K562 (cell line): ENCODE measurements at regions not wholly inside any gene's neighbourhood (a gene's known extent, or its start where the extent isn't known, plus 50 kb on each side); places are given as distances from the start of the nearest gene placed in this dataset.

Experiments
- ATAC-seq: fragments of 200-7000 bp; cut with Tn5 transposase; 3 replicates; pipeline ENCODE4 v1.9.1; 2020; ENCODE audit warnings: moderate library complexity
- BruUV-seq: library from RNA; stranded (reverse); fragments of 400-500 nt; replicated peaks from 2 replicates; lab custom pipeline; 2021; lab: Mats Ljungman, UMichigan
- CTCF ChIA-PET: fragments of 300-600 bp; formaldehyde crosslinking; extraction: SDS; loops from one replicate; lab custom pipeline; 2021; ENCODE audit warnings: low intra/inter-chr PET ratio; lab: Yijun Ruan, JAX
- POLR2A ChIA-PET: fragments of 300-600, 350-650 bp; sonication (Branson Sonifier 250); formaldehyde crosslinking; extraction: SDS; loops from one replicate; lab custom pipeline; 2021; ENCODE audit warnings: antibody characterized with exemption, inconsistent platforms; lab: Yijun Ruan, JAX
- DNase-seq, 4 experiments: peaks; one replicate each; pipeline versions ENCODE4 v3.0.0 to v3.0.0-alpha.2; 2011 to 2018; ENCODE audit warnings: low spot score in 3 of 4, mixed read lengths in 3 of 4; ENCODE audit errors: extremely low read depth in 1 of 4
- FAIRE-seq: peaks from 2 replicates; lab custom pipeline; 2011; peaks lifted over from hg19 to GRCh38; lab: Jason Lieb, UNC
- H2AFZ ChIP-seq: 2 replicates; pipeline ENCODE4 v1.6.0; 2011; ENCODE audit warnings: low read depth, low read length, control low read depth, inconsistent platforms
- H3K27ac ChIP-seq: fragments of 200-600 bp; 3 replicates; pipeline ENCODE4 v1.8.0; 2011; ENCODE audit warnings: low read depth, mild to moderate bottlenecking, control low read depth, inconsistent platforms, low read length, moderate library complexity, mixed read lengths; ENCODE audit errors: extremely low read depth
- H3K27me3 ChIP-seq, 2 experiments: fragments of 300-600 bp in 1 of 2; 2 replicates in 1 of 2; 3 replicates in 1 of 2; pipeline versions ENCODE4 v1.6.0 to v1.8.0; 2011; ENCODE audit warnings: inconsistent platforms in 2 of 2, low read length in 2 of 2, mild to moderate bottlenecking in 1 of 2, mixed read lengths in 1 of 2, moderate library complexity in 1 of 2; ENCODE audit not compliant: control insufficient read depth in 2 of 2, insufficient read depth in 2 of 2
- H3K36me3 ChIP-seq: fragments of 300-600 bp; 3 replicates; pipeline ENCODE4 v1.8.0; 2011; ENCODE audit warnings: mild to moderate bottlenecking, low read length, inconsistent platforms; ENCODE audit not compliant: control insufficient read depth, insufficient read depth
- H3K4me1 ChIP-seq, 2 experiments: fragments of 200-600 bp in 1 of 2; replicated peaks in 1 of 2; 2 replicates in 1 of 2; 3 replicates in 1 of 2; pipeline versions ENCODE4 v1.5.1 to v1.8.0; 2011; ENCODE audit warnings: inconsistent platforms in 2 of 2, low read length in 2 of 2, mild to moderate bottlenecking in 1 of 2, mixed read lengths in 1 of 2, moderate library complexity in 1 of 2; ENCODE audit not compliant: control insufficient read depth in 2 of 2, insufficient read depth in 2 of 2
- H3K4me2 ChIP-seq: 2 replicates; pipeline ENCODE4 v1.6.1; 2011; ENCODE audit warnings: low read length, control low read depth, inconsistent platforms, mixed read lengths; ENCODE audit not compliant: insufficient read depth
- H3K4me3 ChIP-seq: fragments of 200-600 bp; sonication (generic), shearing (Covaris generic); 2 replicates; pipeline ENCODE4 v1.5.1; 2016; ENCODE audit warnings: control low read depth, inconsistent platforms
- H3K79me2 ChIP-seq: fragments of 200-600 bp; 3 replicates; pipeline ENCODE4 v1.8.0; 2011; ENCODE audit warnings: low read length, inconsistent platforms; ENCODE audit not compliant: control insufficient read depth, insufficient read depth
- H3K9ac ChIP-seq, 2 experiments: 2 replicates each; pipeline versions ENCODE4 v1.6.0 to v1.6.1; 2011; ENCODE audit warnings: low read depth in 2 of 2, low read length in 2 of 2, control low read depth in 1 of 2, inconsistent platforms in 1 of 2, mild to moderate bottlenecking in 1 of 2, mixed read lengths in 1 of 2; ENCODE audit not compliant: insufficient read depth in 1 of 2
- H3K9me1 ChIP-seq: one replicate; pipeline ENCODE4 v1.6.0; 2011; ENCODE audit warnings: inconsistent platforms, mild to moderate bottlenecking, low read length, moderate library complexity; ENCODE audit not compliant: control insufficient read depth, insufficient read depth
- H3K9me3 ChIP-seq: replicated peaks from 2 replicates; pipeline ENCODE4 v1.5.1; 2011; ENCODE audit warnings: low read depth, low read length, inconsistent platforms; ENCODE audit not compliant: control insufficient read depth, insufficient read depth
- H4K20me1 ChIP-seq: replicated peaks from 2 replicates; pipeline ENCODE4 v1.6.1; 2011; ENCODE audit warnings: low read length, inconsistent platforms, mixed read lengths; ENCODE audit not compliant: control insufficient read depth, insufficient read depth
- OTX1 ChIP-seq: fragments of 450-650 bp; formaldehyde crosslinking; IDR thresholded peaks from 2 replicates; pipeline ENCODE4 v1.4.0; 2022; ENCODE audit warnings: mild to moderate bottlenecking
- ZFP36 ChIP-seq: fragments of 150-350 bp; IDR thresholded peaks from 2 replicates; pipeline ENCODE4 v1.6.1; 2018; ENCODE audit warnings: low read length, low read depth; ENCODE audit not compliant: partially characterized antibody
- ZSCAN29 ChIP-seq: fragments of 450-650 bp; IDR thresholded peaks from 2 replicates; pipeline ENCODE4 v1.6.1; 2017
- WGBS: fragments of 100-300 bp; shearing (Covaris generic); methylation state at CpG from one replicate; pipeline ENCODE4 v1.1.6; 2016; ENCODE audit warnings: low coverage, mixed read lengths; ENCODE audit not compliant: insufficient coverage; ENCODE audit errors: missing lambda C conversion rate; 5-methylcytosine and 5-hydroxymethylcytosine counted together
- in situ Hi-C: fragments of 300-500 bp; cut with MboI; formaldehyde crosslinking; loops from 4 replicates; pipeline ENCODE4 v1.15.0; 2018; ENCODE audit warnings: inconsistent platforms, mixed read lengths
- intact Hi-C: fragments of 100-400 bp; cut with micrococcal nuclease; formaldehyde crosslinking; loops from 2 replicates; pipeline ENCODE4 v1.14.2; 2022
- TF ChIP-seq, protein P1 (sequence below), 3 experiments: IDR thresholded peaks in 2 of 3; conservative IDR thresholded peaks in 1 of 3; 2 replicates each; pipeline ENCODE4 v1.5.1; 2011 to 2012; ENCODE audit warnings: low read length in 3 of 3, mild to moderate bottlenecking in 3 of 3, control low read depth in 2 of 3, improper control_type of control experiment in 1 of 3, inconsistent platforms in 1 of 3, low read depth in 1 of 3, mixed read lengths in 1 of 3, moderate library complexity in 1 of 3; ENCODE audit not compliant: insufficient read depth in 2 of 3

DNA sequence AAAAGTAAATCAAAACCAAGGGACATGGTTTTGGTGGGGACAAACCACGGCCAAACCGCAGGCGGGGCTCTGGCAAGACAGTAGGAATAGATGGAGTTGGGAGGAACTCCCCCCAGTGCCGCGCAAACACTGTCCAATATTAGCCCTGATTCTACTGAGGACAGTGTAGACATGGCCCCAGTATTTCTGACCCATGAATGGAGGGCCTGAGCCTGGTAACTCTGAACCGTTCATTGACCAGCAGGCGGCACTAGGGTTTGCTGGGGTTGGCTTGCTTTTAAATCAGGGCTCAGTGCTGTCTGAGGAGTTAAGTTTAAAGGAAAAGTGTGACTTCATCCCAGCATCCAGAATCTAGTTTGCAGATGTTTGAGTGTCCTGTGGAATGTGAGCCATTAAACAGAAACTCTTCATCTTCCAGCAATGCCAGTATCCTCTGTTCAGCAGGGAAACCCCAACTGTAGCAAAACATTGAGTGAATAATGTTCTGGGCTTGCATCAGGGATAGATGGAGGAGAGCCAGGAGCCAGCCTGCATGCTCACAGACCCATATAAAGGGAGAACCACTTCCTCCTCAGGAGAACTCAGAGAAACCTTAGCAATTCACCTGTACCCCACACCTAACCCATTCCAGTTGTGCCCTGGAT, 147.4 kb upstream of the PRSS58 start:
- Histone ChIP-seq H3K9ac (no peak overlapping the region), H3K36me3 (no peaks in the 10 kb centered on the region), H3K27ac (no peak overlapping the region), H3K4me1 (no peaks in the 10 kb centered on the region), H4K20me1 (no peaks in the 10 kb centered on the region), H3K4me2 (no peak overlapping the region), H3K9me3 (no peaks in the 10 kb centered on the region), H3K4me3 (no peak overlapping the region), H2AFZ (no peak overlapping the region), H3K79me2 (no peaks in the 10 kb centered on the region), H3K9me1 (no peaks in the 10 kb centered on the region), H3K27me3 (no peaks in the 10 kb centered on the region)
- in situ Hi-C loops = no loop called here
- no peak for DNase-seq
- ATAC-seq = peak; percentile 66; the same call in 2 of the 3 replicates
- BruUV-seq = no TSS peak
- WGBS = 1% methylated on average over 7 of the region's 7 CpGs
- ChIA-PET CTCF (no interaction called here), POLR2A (no interaction called here)
- TF ChIP-seq, protein P1, sequence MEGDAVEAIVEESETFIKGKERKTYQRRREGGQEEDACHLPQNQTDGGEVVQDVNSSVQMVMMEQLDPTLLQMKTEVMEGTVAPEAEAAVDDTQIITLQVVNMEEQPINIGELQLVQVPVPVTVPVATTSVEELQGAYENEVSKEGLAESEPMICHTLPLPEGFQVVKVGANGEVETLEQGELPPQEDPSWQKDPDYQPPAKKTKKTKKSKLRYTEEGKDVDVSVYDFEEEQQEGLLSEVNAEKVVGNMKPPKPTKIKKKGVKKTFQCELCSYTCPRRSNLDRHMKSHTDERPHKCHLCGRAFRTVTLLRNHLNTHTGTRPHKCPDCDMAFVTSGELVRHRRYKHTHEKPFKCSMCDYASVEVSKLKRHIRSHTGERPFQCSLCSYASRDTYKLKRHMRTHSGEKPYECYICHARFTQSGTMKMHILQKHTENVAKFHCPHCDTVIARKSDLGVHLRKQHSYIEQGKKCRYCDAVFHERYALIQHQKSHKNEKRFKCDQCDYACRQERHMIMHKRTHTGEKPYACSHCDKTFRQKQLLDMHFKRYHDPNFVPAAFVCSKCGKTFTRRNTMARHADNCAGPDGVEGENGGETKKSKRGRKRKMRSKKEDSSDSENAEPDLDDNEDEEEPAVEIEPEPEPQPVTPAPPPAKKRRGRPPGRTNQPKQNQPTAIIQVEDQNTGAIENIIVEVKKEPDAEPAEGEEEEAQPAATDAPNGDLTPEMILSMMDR (IDR thresholded peaks at IDR 0.05 in 2 of 3, conservative IDR thresholded peaks at IDR 0.05 in 1 of 3; ENCODE audit: insufficient read depth in 2 of 3, low read depth in 1 of 3, low read length in 3 of 3) = peak in 1 of 3 experiments; percentile 41; a peak in 2 of 6 replicates
- TF ChIP-seq ZFP36 = no peak
- TF ChIP-seq ZSCAN29 = peak; percentile 72; the same call in 1 of the 2 replicates
- no peak for TF ChIP-seq OTX1
- intact Hi-C loops = no loop called here
- FAIRE-seq = no peak
